Activated T-helper 1 cell treated with anti-CD3 and anti-CD28 coated beads, Interleukin-12 subunit alpha, Interleukin-12 subunit beta, Interleukin-2, Interleukin-4 antibody, amounts not matched to agents 30 ng/mL and 10 ng/mL and 1 ng/mL, durations not matched to agents 14 hours and 24 hours and 36 hours (primary cell): ENCODE measurements at regions not wholly inside any gene's neighbourhood (a gene's known extent, or its start where the extent isn't known, plus 50 kb on each side); places are given as distances from the start of the nearest gene placed in this dataset.

Source experiments
- DNase-seq: peaks from one replicate; pipeline ENCODE4 v3.0.0; 2021; ENCODE audit warnings: low spot score
- H3K27ac Mint-ChIP-seq: one replicate; pipeline ENCODE4 v1.8.0; 2021; ENCODE audit warnings: mild to moderate bottlenecking, mixed read lengths
- H3K27me3 Mint-ChIP-seq: one replicate; pipeline ENCODE4 v1.8.0; 2022; ENCODE audit warnings: mild to moderate bottlenecking, moderate library complexity, mixed read lengths; ENCODE audit not compliant: insufficient read depth
- H3K36me3 Mint-ChIP-seq: one replicate; pipeline ENCODE4 v1.8.0; 2021; ENCODE audit warnings: low read depth, mixed read lengths
- H3K4me1 Mint-ChIP-seq: one replicate; pipeline ENCODE4 v1.8.0; 2021; ENCODE audit warnings: low read depth, mixed read lengths
- H3K4me3 Mint-ChIP-seq: one replicate; pipeline ENCODE4 v1.8.0; 2021; ENCODE audit warnings: mild to moderate bottlenecking, moderate library complexity, mixed read lengths
- H3K9me3 Mint-ChIP-seq: one replicate; pipeline ENCODE4 v1.8.0; 2021; ENCODE audit warnings: mixed read lengths
- intact Hi-C: fragments of 100-400 bp; cut with micrococcal nuclease; formaldehyde crosslinking; loops from one replicate; pipeline ENCODE4 v1.15.1; 2024

- no peak overlapping the region for H3K27ac Mint-ChIP-seq
- peaks cover 2% of the 10 kb centered on the region for H3K9me3 Mint-ChIP-seq
- DNase-seq = no peak
- intact Hi-C loops = no loop called here
- no peak overlapping the region for H3K4me3 Mint-ChIP-seq
- H3K4me1 Mint-ChIP-seq = no peaks in the 10 kb centered on the region
- no peaks in the 10 kb centered on the region for H3K27me3 Mint-ChIP-seq
- no peaks in the 10 kb centered on the region for H3K36me3 Mint-ChIP-seq
These were observed 466.3 kb downstream of the SATB2 start for GRCh38 chr2:198991431-198991830.

DNA sequence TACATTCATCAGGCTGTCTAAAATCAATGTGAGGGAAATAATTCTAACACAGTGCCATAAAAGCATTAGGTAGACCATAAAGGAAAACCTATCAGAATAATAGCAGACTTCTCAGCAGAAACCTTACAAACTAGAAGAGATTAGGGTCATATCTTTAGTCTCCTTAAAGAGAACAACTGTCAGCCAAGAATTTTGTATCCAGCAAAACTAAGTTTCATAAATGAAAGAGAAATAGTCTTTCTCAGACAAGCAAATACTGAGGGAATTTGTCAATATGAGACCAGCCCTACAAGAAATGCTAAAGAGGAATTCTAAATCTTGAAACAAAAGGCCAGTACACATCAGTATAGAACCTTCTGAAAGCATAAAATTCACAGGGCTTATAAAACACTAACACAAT is 482.0 kb downstream of the SATB2 start:
- no peak overlapping the region for H3K4me3 Mint-ChIP-seq
- H3K27ac Mint-ChIP-seq = no peak overlapping the region

GRCh38 chr2:198973785-198974184 is 484.0 kb downstream of the SATB2 start:
- no peaks in the 10 kb centered on the region for H3K4me1 Mint-ChIP-seq
- no peak overlapping the region for H3K27ac Mint-ChIP-seq
- peaks cover 19% of the 10 kb centered on the region for H3K9me3 Mint-ChIP-seq
- no peaks in the 10 kb centered on the region for H3K36me3 Mint-ChIP-seq
- no peak for DNase-seq
- H3K27me3 Mint-ChIP-seq = no peaks in the 10 kb centered on the region
- no peak overlapping the region for H3K4me3 Mint-ChIP-seq
- intact Hi-C loops = no loop called here

More for the DNA sequence above, 482.0 kb downstream of the SATB2 start:
- no peak for DNase-seq
- intact Hi-C loops = no loop called here
- Mint-ChIP-seq H3K27me3 (no peaks in the 10 kb centered on the region), H3K4me1 (no peaks in the 10 kb centered on the region), H3K9me3 (peaks cover 19% of the 10 kb centered on the region), H3K36me3 (no peaks in the 10 kb centered on the region)

DNA sequence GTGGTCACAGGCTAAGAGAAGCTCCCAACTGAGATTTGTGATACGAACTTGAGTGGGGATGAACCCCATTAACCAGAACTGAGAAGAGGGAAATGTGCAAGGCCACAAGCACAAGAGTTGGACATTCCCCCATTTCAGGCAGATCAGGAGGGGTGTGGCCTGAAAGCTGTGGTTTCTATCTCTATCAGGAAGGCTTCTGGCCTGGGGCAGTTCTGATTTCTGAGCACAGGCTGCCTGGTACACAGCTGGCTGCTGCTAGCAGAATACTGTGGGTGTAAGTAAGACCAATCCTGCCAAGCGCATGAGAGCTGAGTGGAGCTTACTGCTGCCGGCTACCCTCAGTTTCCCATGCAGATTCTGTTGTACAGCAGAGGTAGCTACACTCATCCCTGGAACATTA is 484.6 kb downstream of the SATB2 start:
- peaks cover 19% of the 10 kb centered on the region for H3K9me3 Mint-ChIP-seq
- no peaks in the 10 kb centered on the region for H3K4me1 Mint-ChIP-seq
- intact Hi-C loops = no loop called here
- no peak overlapping the region for H3K4me3 Mint-ChIP-seq
- no peaks in the 10 kb centered on the region for H3K36me3 Mint-ChIP-seq
- no peak for DNase-seq
- H3K27ac Mint-ChIP-seq = no peak overlapping the region
- H3K27me3 Mint-ChIP-seq = no peaks in the 10 kb centered on the region

DNA sequence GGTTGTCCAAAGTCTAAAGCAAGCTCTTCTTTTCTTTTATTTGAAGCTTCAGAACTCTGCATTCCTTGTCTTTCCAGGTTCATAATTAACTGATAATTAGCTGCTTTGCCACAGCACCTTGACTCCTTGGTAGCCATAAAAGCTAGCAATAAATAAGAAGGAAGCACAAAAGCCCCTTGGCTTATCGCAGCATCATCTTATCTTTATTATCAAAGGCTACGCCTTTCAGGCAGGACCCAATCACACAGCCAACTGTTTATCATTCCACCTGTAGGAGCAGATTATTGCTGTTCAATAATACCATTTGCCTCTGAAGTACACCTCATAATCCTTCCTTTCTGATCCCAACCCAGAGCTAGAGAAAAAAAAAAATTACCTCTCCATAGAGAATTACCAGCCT is 489.2 kb downstream of the SATB2 start:
- no peak for DNase-seq
- no peaks in the 10 kb centered on the region for H3K4me1 Mint-ChIP-seq
- H3K27ac Mint-ChIP-seq = no peak overlapping the region
- H3K36me3 Mint-ChIP-seq = no peaks in the 10 kb centered on the region
- H3K4me3 Mint-ChIP-seq = no peak overlapping the region
- intact Hi-C loops = no loop called here
- no peaks in the 10 kb centered on the region for H3K9me3 Mint-ChIP-seq
- no peaks in the 10 kb centered on the region for H3K27me3 Mint-ChIP-seq

GRCh38 chr2:198966269-198966668 is 491.5 kb downstream of the SATB2 start:
- H3K4me1 Mint-ChIP-seq = no peaks in the 10 kb centered on the region
- DNase-seq = no peak
- no peak overlapping the region for H3K4me3 Mint-ChIP-seq
- no peaks in the 10 kb centered on the region for H3K9me3 Mint-ChIP-seq
- H3K27ac Mint-ChIP-seq = no peak overlapping the region
- intact Hi-C loops = no loop called here
- no peaks in the 10 kb centered on the region for H3K27me3 Mint-ChIP-seq
- no peaks in the 10 kb centered on the region for H3K36me3 Mint-ChIP-seq

DNA sequence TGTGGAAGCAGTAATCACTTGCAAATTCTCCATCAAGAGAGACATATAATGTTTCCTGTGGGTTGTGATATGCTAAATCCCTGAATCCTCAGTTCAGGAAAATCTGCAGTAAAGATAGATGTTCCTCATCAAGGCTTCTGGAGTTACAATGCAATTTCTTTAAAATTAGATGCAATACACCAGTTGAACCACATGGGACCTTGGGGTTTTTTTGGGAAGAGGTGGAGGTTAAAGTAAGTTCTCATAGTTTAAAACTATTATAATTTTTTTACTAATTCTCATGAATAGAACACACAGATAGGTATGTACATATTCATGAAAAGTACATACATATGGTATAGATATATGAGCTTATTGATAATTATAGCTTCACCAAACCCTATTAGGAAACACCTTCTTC is 496.2 kb downstream of the SATB2 start:
- Mint-ChIP-seq H3K27ac (no peak overlapping the region), H3K9me3 (no peaks in the 10 kb centered on the region), H3K36me3 (no peaks in the 10 kb centered on the region), H3K4me3 (no peak overlapping the region), H3K4me1 (no peaks in the 10 kb centered on the region), H3K27me3 (no peaks in the 10 kb centered on the region)
- DNase-seq = no peak
- intact Hi-C loops = no loop called here

DNA sequence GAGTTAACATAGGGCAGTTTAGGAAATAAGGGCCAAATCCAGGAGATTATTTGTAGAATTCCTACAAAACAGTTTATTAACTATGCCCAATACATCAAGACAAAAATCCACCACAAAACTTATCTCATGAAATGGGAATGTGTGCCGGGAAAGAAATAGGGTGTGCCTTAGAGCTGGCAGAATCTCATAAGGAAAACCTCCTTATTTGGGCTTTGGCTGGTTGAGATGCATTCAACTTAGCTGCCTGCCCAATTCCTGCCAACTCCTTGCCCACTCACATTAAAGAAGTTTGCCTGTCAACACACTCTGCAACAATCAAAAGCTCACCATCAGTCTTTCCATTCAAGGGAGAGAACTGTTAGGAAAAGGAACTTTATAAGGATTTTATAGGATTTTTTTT is 500.6 kb downstream of the SATB2 start:
- no peaks in the 10 kb centered on the region for H3K36me3 Mint-ChIP-seq
- no peak for DNase-seq
- no peaks in the 10 kb centered on the region for H3K9me3 Mint-ChIP-seq
- H3K4me3 Mint-ChIP-seq = no peak overlapping the region
- intact Hi-C loops = no loop called here
- H3K27ac Mint-ChIP-seq = no peak overlapping the region
- H3K27me3 Mint-ChIP-seq = no peaks in the 10 kb centered on the region
- no peaks in the 10 kb centered on the region for H3K4me1 Mint-ChIP-seq

- Mint-ChIP-seq H3K9me3 (no peaks in the 10 kb centered on the region), H3K36me3 (no peaks in the 10 kb centered on the region), H3K4me1 (no peaks in the 10 kb centered on the region), H3K27me3 (no peaks in the 10 kb centered on the region), H3K27ac (no peak overlapping the region), H3K4me3 (no peak overlapping the region)
- intact Hi-C loops = no loop called here
- DNase-seq = no peak
These were observed 504.4 kb downstream of the SATB2 start for GRCh38 chr2:198953328-198953727.

GRCh38 chr2:198950803-198951202 is 506.9 kb downstream of the SATB2 start:
- Mint-ChIP-seq H3K9me3 (no peaks in the 10 kb centered on the region), H3K27me3 (no peaks in the 10 kb centered on the region), H3K36me3 (no peaks in the 10 kb centered on the region), H3K4me1 (no peaks in the 10 kb centered on the region), H3K4me3 (no peak overlapping the region), H3K27ac (no peak overlapping the region)
- intact Hi-C loops = no loop called here
- no peak for DNase-seq

DNA sequence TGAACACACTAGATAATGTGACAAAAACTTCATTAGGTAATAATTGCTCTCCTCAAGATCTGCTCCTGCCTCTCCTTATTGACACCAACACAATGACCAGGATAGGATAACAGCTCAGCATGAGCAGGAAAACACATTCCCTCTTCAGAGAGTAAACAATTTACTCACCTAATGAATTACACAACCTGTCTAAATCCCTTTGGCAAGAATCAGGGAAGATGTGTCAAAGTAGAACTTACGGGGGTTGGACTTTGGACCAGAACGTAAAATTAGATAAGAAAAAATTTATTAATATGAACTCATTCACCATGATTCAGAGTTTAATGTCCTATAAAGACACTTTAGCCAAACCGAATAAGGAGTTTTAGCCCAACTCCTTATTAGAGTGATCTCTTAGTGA is 512.2 kb downstream of the SATB2 start:
- intact Hi-C loops = no loop called here
- Mint-ChIP-seq H3K9me3 (no peaks in the 10 kb centered on the region), H3K27me3 (no peaks in the 10 kb centered on the region), H3K36me3 (no peaks in the 10 kb centered on the region), H3K27ac (no peak overlapping the region), H3K4me3 (no peak overlapping the region), H3K4me1 (no peaks in the 10 kb centered on the region)
- DNase-seq = no peak

GRCh38 chr2:198930170-198930569 is 527.6 kb downstream of the SATB2 start:
- no peak for DNase-seq
- H3K4me3 Mint-ChIP-seq = no peak overlapping the region
- intact Hi-C loops = no loop called here
- H3K4me1 Mint-ChIP-seq = no peaks in the 10 kb centered on the region
- H3K27ac Mint-ChIP-seq = no peak overlapping the region
- H3K27me3 Mint-ChIP-seq = no peaks in the 10 kb centered on the region
- H3K9me3 Mint-ChIP-seq = no peaks in the 10 kb centered on the region
- no peaks in the 10 kb centered on the region for H3K36me3 Mint-ChIP-seq

DNA sequence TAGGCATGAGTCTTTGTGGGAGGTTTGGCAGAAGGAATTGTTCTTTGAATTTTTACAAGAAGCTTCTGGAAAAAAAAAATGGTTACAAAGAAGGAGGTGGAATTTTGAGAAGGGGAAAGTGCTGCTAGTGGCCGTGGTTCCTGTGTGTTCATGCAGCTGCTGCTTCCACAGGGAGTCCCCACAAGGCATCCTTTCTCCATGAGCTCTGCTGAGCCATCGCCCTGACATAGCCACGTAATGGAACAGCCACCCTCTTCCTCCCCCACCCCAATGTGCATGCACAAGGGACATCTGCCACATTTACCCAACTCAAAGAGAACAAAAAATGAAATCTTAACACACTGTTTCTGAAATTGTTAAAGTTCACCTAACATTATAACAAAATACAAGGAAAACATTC is 529.7 kb downstream of the SATB2 start:
- Mint-ChIP-seq H3K27me3 (no peaks in the 10 kb centered on the region), H3K9me3 (no peaks in the 10 kb centered on the region), H3K4me3 (no peak overlapping the region)

GRCh38 chr2:198917926-198918720 is 539.6 kb downstream of the SATB2 start:
- intact Hi-C loops = no loop called here
- Mint-ChIP-seq H3K27me3 (no peaks in the 10 kb centered on the region), H3K4me3 (no peak overlapping the region), H3K9me3 (no peaks in the 10 kb centered on the region), H3K36me3 (no peaks in the 10 kb centered on the region), H3K4me1 (no peaks in the 10 kb centered on the region), H3K27ac (no peak overlapping the region)
- DNase-seq = no peak

More for the DNA sequence above, 529.7 kb downstream of the SATB2 start:
- no peaks in the 10 kb centered on the region for H3K4me1 Mint-ChIP-seq
- H3K36me3 Mint-ChIP-seq = no peaks in the 10 kb centered on the region
- no peak overlapping the region for H3K27ac Mint-ChIP-seq
- DNase-seq = no peak
- intact Hi-C loops = no loop called here
